ENCODE measurements at regions not wholly inside any gene's neighbourhood (a gene's known extent, or its start where the extent isn't known, plus 50 kb on each side); places are given as distances from the start of the nearest gene placed in this dataset.

- no peak overlapping the region for H3K4me3 ChIP-seq (ENCODE audit: low read depth, low read length)
- TF ChIP-seq, protein P1, sequence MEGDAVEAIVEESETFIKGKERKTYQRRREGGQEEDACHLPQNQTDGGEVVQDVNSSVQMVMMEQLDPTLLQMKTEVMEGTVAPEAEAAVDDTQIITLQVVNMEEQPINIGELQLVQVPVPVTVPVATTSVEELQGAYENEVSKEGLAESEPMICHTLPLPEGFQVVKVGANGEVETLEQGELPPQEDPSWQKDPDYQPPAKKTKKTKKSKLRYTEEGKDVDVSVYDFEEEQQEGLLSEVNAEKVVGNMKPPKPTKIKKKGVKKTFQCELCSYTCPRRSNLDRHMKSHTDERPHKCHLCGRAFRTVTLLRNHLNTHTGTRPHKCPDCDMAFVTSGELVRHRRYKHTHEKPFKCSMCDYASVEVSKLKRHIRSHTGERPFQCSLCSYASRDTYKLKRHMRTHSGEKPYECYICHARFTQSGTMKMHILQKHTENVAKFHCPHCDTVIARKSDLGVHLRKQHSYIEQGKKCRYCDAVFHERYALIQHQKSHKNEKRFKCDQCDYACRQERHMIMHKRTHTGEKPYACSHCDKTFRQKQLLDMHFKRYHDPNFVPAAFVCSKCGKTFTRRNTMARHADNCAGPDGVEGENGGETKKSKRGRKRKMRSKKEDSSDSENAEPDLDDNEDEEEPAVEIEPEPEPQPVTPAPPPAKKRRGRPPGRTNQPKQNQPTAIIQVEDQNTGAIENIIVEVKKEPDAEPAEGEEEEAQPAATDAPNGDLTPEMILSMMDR (conservative IDR thresholded peaks at IDR 0.05; ENCODE audit: low read depth, low read length) = no peak
- no peak for DNase-seq (ENCODE audit: low read depth)
Observed at GRCh38 chr18:8995096-8995495, 107.4 kb upstream of the NDUFV2 start.

- H3K4me3 ChIP-seq (ENCODE audit: low read depth, low read length) = no peak overlapping the region
- DNase-seq (ENCODE audit: low read depth) = peak; percentile 32
- TF ChIP-seq, protein P1 (conservative IDR thresholded peaks at IDR 0.05; ENCODE audit: low read depth, low read length) = no peak
Observed at GRCh38 chr18:8996771-8997432, 105.6 kb upstream of the NDUFV2 start.

GRCh38 chr18:8997634-8998033 is 104.9 kb upstream of the NDUFV2 start:
- TF ChIP-seq, protein P1 (conservative IDR thresholded peaks at IDR 0.05; ENCODE audit: low read depth, low read length) = no peak
- DNase-seq (ENCODE audit: low read depth) = no peak
- no peak overlapping the region for H3K4me3 ChIP-seq (ENCODE audit: low read depth, low read length)

- TF ChIP-seq, protein P1 (conservative IDR thresholded peaks at IDR 0.05; ENCODE audit: low read depth, low read length) = no peak
- H3K4me3 ChIP-seq (ENCODE audit: low read depth, low read length) = no peak overlapping the region
- DNase-seq (ENCODE audit: low read depth) = peak; percentile 50
Observed at GRCh38 chr18:8998481-8999217, 103.8 kb upstream of the NDUFV2 start.

DNA sequence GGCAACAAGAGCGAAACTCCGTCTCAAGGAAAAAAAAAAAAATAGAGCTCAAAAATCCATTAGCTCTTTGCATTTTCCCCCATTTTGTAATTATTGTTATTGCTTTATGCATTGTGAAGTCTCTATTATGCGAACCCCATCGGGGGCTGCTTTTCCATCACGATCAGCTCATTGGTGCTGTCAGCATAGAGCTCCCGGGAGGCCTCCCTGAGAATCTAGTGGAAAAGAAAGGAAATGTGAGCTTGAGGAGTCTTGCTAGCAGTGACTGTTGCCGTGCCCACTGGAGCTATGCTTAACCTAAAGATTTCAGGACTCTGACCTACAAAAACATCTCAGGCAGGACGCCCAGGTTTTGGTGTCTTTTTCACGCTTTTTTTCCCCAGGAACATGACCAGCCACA is 102.6 kb upstream of the NDUFV2 start:
- no peak overlapping the region for H3K4me3 ChIP-seq (ENCODE audit: low read depth, low read length)
- DNase-seq (ENCODE audit: low read depth) = no peak
- TF ChIP-seq, protein P1 (conservative IDR thresholded peaks at IDR 0.05; ENCODE audit: low read depth, low read length) = no peak

- DNase-seq (ENCODE audit: low read depth) = peak; percentile 79
Observed at GRCh38 chr18:9000733-9001132, 101.8 kb upstream of the NDUFV2 start.

More at GRCh38 chr18:9000733-9001132, 101.8 kb upstream of the NDUFV2 start:
- TF ChIP-seq, protein P1 (conservative IDR thresholded peaks at IDR 0.05; ENCODE audit: low read depth, low read length) = no peak
- H3K4me3 ChIP-seq (ENCODE audit: low read depth, low read length) = no peak overlapping the region

All from choroid plexus epithelial cell (primary cell).